Adrenal gland (tissue), 5 donors: ENCODE measurements at regions not wholly inside any gene's neighbourhood (a gene's known extent, or its start where the extent isn't known, plus 50 kb on each side); places are given as distances from the start of the nearest gene placed in this dataset.

ENCODE experiments used
- POLR2A ChIP-seq, 2 donors: fragments of 450-650 bp; IDR thresholded peaks; one replicate each; pipeline ENCODE4 v1.6.1; 2017; ENCODE audit warnings: antibody characterized with exemption in 2 of 2, mild to moderate bottlenecking in 2 of 2, moderate library complexity in 1 of 2
- TF ChIP-seq, protein P1 (sequence below), 6 experiments: fragments of 450-650 bp in 4 of 6; fragments of 200-600 bp in 2 of 6; sonication (generic) in 1 of 6; IDR thresholded peaks; 1 replicate in 5 of 6; 2 replicates in 1 of 6; pipeline versions ENCODE4 v1.5.1 to v1.8.0; 2016 to 2021; ENCODE audit warnings: antibody characterized with exemption in 6 of 6, mild to moderate bottlenecking in 2 of 6, moderate library complexity in 1 of 6
- donor health status: DM: no; HTN: no; CAD: no.

DNA sequence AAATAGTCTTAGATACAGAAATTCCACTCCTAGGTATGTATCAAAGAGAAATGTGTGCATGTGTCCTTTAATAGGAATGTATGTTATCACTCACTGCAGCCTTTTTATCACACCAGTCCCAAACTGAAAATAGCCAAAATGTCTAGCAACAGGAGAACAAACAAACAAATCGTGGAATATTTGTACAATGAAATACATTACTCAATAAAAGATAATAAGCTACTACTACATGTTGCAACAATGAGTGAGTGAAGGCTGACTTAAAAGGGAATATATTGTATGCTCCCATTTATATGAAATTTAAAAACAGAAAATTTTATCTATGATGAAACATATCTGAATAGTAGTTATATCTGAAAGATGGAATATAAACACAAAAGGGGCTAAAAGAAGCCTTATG lies 212.1 kb upstream of the PLD5 start:
- no peak for TF ChIP-seq POLR2A (IDR thresholded peaks at IDR 0.05)
- TF ChIP-seq, protein P1, sequence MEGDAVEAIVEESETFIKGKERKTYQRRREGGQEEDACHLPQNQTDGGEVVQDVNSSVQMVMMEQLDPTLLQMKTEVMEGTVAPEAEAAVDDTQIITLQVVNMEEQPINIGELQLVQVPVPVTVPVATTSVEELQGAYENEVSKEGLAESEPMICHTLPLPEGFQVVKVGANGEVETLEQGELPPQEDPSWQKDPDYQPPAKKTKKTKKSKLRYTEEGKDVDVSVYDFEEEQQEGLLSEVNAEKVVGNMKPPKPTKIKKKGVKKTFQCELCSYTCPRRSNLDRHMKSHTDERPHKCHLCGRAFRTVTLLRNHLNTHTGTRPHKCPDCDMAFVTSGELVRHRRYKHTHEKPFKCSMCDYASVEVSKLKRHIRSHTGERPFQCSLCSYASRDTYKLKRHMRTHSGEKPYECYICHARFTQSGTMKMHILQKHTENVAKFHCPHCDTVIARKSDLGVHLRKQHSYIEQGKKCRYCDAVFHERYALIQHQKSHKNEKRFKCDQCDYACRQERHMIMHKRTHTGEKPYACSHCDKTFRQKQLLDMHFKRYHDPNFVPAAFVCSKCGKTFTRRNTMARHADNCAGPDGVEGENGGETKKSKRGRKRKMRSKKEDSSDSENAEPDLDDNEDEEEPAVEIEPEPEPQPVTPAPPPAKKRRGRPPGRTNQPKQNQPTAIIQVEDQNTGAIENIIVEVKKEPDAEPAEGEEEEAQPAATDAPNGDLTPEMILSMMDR (IDR thresholded peaks at IDR 0.05) = no peak
